GM20000 (cell line): ENCODE measurements at regions not wholly inside any gene's neighbourhood (a gene's known extent, or its start where the extent isn't known, plus 50 kb on each side); places are given as distances from the start of the nearest gene placed in this dataset.

Experiments used
- DNase-seq: peaks from one replicate; pipeline ENCODE4 v3.0.0; 2012; ENCODE audit warnings: low spot score
- CTCF ChIP-seq: IDR thresholded peaks from 2 replicates; pipeline ENCODE4 v1.5.1; 2012; ENCODE audit warnings: mild to moderate bottlenecking, control low read depth; ENCODE audit errors: extremely low read depth, missing control alignments

- no peak for TF ChIP-seq CTCF
- DNase-seq: no peak
Observed at GRCh38 chr22:27695925-27696324, 105.6 kb downstream of the MN1 start.

GRCh38 chr22:27697888-27698287 is 103.7 kb downstream of the MN1 start:
- no peak for TF ChIP-seq CTCF
- DNase-seq: no peak
